B cell (primary cell): ENCODE measurements at regions not wholly inside any gene's neighbourhood (a gene's known extent, or its start where the extent isn't known, plus 50 kb on each side); places are given as distances from the start of the nearest gene placed in this dataset.

Experiments used
- ATAC-seq: fragments of 200-7000 bp; cut with Tn5 transposase; one replicate; pipeline ENCODE4 v1.10.0; 2021; ENCODE audit warnings: low read depth, mild to moderate bottlenecking, moderate number of reproducible peaks, moderate library complexity
- CTCF ChIA-PET: fragments of 350-600 bp; sonication (Branson Sonifier 250); formaldehyde crosslinking; loops from one replicate; lab custom pipeline; 2021; ENCODE audit warnings: antibody characterized with exemption, inconsistent platforms; lab: Charles Lee
- POLR2A ChIA-PET: fragments of 350-600 bp; sonication (Branson Sonifier 250); formaldehyde crosslinking; loops from one replicate; lab custom pipeline; 2021; ENCODE audit warnings: antibody characterized with exemption; lab: Charles Lee
- DNase-seq: peaks from one replicate; pipeline ENCODE4 v3.0.0; 2013
- H2AFZ ChIP-seq: 2 replicates; pipeline ENCODE4 v1.6.1; 2012; ENCODE audit warnings: mild to moderate bottlenecking, low read depth, low read length; ENCODE audit not compliant: insufficient read depth, poor library complexity, severe bottlenecking
- H3K27ac ChIP-seq, 2 donors: 1 replicate in 1 of 2; 2 replicates in 1 of 2; pipeline ENCODE4 v1.5.1; 2012 to 2013; ENCODE audit warnings: low read length in 2 of 2, mild to moderate bottlenecking in 2 of 2, moderate library complexity in 1 of 2
- H3K27me3 ChIP-seq, 4 experiments: fragments of 200-600 bp in 1 of 4; sonication (generic) in 1 of 4; replicated peaks in 1 of 4; 1 replicate in 2 of 4; 2 replicates in 2 of 4; pipeline versions ENCODE4 v1.6.1 to v1.7.0; 2013 to 2016; ENCODE audit warnings: low read length in 3 of 4, mild to moderate bottlenecking in 2 of 4, mixed read lengths in 1 of 4, moderate library complexity in 1 of 4; ENCODE audit not compliant: insufficient read depth in 4 of 4, control insufficient read depth in 3 of 4; ENCODE audit errors: control extremely low read depth in 1 of 4
- H3K36me3 ChIP-seq, 2 experiments: replicated peaks in 1 of 2; 1 replicate in 1 of 2; 2 replicates in 1 of 2; pipeline versions ENCODE4 v1.6.1 to v1.7.1; 2013; ENCODE audit warnings: low read length in 1 of 2; ENCODE audit not compliant: insufficient read depth in 2 of 2, control insufficient read depth in 1 of 2; ENCODE audit errors: control extremely low read depth in 1 of 2, extremely low read depth in 1 of 2
- H3K4me1 ChIP-seq, 2 donors: fragments of 200-600 bp in 1 of 2; sonication (generic) in 1 of 2; 1 replicate in 1 of 2; 2 replicates in 1 of 2; pipeline versions ENCODE4 v1.5.1 to v1.6.1; 2013 to 2017; ENCODE audit warnings: low read length in 2 of 2; ENCODE audit not compliant: control insufficient read depth in 2 of 2, insufficient read depth in 2 of 2
- H3K4me2 ChIP-seq: replicated peaks from 2 replicates; pipeline ENCODE3; 2012; ENCODE audit warnings: mild to moderate bottlenecking, low read depth, low read length; ENCODE audit not compliant: poor library complexity, severe bottlenecking
- H3K4me3 ChIP-seq, 5 experiments: fragments of 200-600 bp in 1 of 5; sonication (generic) in 1 of 5; 1 replicate in 3 of 5; 2 replicates in 2 of 5; pipeline versions ENCODE4 v1.5.1 to v1.7.0; 2011 to 2016; ENCODE audit warnings: low read length in 4 of 5, mild to moderate bottlenecking in 4 of 5, low read depth in 2 of 5, control low read depth in 1 of 5, moderate library complexity in 1 of 5; ENCODE audit not compliant: insufficient read depth in 1 of 5; ENCODE audit errors: control extremely low read depth in 1 of 5, extremely low read depth in 1 of 5
- H3K79me2 ChIP-seq: fragments of 200-600 bp; sonication (generic); one replicate; pipeline ENCODE4 v1.6.0; 2016; ENCODE audit warnings: low read length; ENCODE audit not compliant: control insufficient read depth, insufficient read depth
- H3K9ac ChIP-seq: fragments of 200-600 bp; sonication (generic); 2 replicates; pipeline ENCODE4 v1.6.1; 2017; ENCODE audit warnings: mild to moderate bottlenecking, low read length, moderate library complexity
- H3K9me3 ChIP-seq, 3 donors: one replicate each; pipeline versions ENCODE4 v1.6.1 to v1.7.1; 2013; ENCODE audit warnings: low read length in 2 of 3; ENCODE audit not compliant: control insufficient read depth in 2 of 3, insufficient read depth in 1 of 3; ENCODE audit errors: control extremely low read depth in 1 of 3
- H4K20me1 ChIP-seq: 2 replicates; pipeline ENCODE4 v1.6.0; 2012; ENCODE audit warnings: mild to moderate bottlenecking, low read length; ENCODE audit not compliant: insufficient read depth, control insufficient read depth, poor library complexity, severe bottlenecking
- H3K27ac Mint-ChIP-seq: one replicate; pipeline ENCODE4 v1.8.0; 2021; ENCODE audit warnings: mixed read lengths
- H3K27me3 Mint-ChIP-seq: one replicate; pipeline ENCODE4 v1.8.0; 2021; ENCODE audit warnings: mixed read lengths
- H3K4me1 Mint-ChIP-seq: one replicate; pipeline ENCODE4 v1.8.0; 2021; ENCODE audit warnings: mixed read lengths
- H3K4me3 Mint-ChIP-seq: one replicate; pipeline ENCODE4 v1.8.0; 2021; ENCODE audit warnings: mixed read lengths
- H3K9me3 Mint-ChIP-seq: one replicate; pipeline ENCODE4 v1.8.0; 2022; ENCODE audit warnings: mixed read lengths; ENCODE audit not compliant: insufficient read depth
- EZH2 ChIP-seq: IDR thresholded peaks from 2 replicates; pipeline ENCODE4 v1.6.1; 2012; ENCODE audit warnings: borderline replicate concordance, low read depth, mild to moderate bottlenecking, moderate library complexity, low read length; ENCODE audit not compliant: insufficient read depth, poor library complexity, severe bottlenecking
- WGBS: methylation state at CpG from one replicate; pipeline ENCODE4 v1.1.5; 2013; ENCODE audit warnings: missing lambda C conversion rate; ENCODE audit not compliant: insufficient coverage; 5-methylcytosine and 5-hydroxymethylcytosine counted together
- intact Hi-C: fragments of 100-400 bp; cut with micrococcal nuclease; formaldehyde crosslinking; loops from one replicate; pipeline ENCODE4 v1.10.0; 2022
- TF ChIP-seq, protein P1 (sequence below): fragments of 200-600 bp; IDR thresholded peaks from one replicate; pipeline ENCODE4 v1.8.0; 2022; ENCODE audit warnings: antibody characterized with exemption, mild to moderate bottlenecking

DNA sequence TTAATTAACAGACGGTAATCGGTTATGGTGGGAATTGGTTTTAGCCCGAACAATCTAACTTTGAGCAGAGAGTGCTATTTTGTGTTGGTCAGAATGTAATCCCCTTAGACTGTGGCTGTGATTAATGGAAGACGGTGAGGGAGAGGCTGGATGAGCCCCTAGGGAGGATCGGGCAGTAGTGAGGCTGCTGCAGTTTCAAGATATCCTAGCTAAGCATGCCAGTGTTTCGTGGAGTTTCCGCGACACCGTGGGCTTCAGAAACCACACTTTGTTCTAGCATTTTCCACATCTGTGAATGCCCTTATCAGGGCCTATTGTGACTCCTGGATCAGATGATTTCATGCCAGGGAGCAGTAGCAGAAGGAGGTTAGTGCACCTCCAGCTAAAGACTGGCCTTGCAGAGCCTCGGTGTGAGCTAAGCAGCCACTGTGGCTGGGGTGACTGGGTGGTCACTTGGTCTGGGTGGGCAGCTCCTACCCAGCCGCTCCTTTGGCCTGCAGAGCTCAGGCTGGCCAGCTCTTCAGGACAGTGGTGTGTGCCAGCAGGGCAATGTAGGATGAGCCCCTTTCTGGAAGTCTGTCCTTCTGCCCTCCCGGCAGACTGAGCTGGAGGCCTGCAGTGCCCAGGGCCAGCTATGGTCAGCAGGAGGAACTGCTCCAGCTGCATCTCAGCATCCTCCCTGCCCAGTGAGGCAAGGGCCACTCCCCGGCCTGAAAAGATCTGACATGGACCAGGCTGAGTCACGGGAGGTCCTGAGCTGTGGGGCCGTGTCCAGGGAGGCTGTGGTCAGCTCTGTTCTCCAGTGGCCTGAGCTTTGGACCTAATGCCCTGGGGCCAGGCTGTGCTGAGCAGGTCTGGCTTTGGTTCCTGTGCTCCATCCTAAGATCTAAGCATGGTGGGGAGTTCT, 142.6 kb upstream of the GPC1 start:
- H3K4me3 ChIP-seq = no peak overlapping the region
- H3K4me2 ChIP-seq = no peak overlapping the region
- H3K9me3 ChIP-seq = no peaks in the 10 kb centered on the region
- no peak for TF ChIP-seq EZH2
- TF ChIP-seq, protein P1, sequence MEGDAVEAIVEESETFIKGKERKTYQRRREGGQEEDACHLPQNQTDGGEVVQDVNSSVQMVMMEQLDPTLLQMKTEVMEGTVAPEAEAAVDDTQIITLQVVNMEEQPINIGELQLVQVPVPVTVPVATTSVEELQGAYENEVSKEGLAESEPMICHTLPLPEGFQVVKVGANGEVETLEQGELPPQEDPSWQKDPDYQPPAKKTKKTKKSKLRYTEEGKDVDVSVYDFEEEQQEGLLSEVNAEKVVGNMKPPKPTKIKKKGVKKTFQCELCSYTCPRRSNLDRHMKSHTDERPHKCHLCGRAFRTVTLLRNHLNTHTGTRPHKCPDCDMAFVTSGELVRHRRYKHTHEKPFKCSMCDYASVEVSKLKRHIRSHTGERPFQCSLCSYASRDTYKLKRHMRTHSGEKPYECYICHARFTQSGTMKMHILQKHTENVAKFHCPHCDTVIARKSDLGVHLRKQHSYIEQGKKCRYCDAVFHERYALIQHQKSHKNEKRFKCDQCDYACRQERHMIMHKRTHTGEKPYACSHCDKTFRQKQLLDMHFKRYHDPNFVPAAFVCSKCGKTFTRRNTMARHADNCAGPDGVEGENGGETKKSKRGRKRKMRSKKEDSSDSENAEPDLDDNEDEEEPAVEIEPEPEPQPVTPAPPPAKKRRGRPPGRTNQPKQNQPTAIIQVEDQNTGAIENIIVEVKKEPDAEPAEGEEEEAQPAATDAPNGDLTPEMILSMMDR = no peak
- no peak overlapping the region for H3K27ac Mint-ChIP-seq
- CTCF ChIA-PET = no interaction called here
- no peaks in the 10 kb centered on the region for H3K27me3 ChIP-seq
- no peaks in the 10 kb centered on the region for H3K4me1 ChIP-seq
- DNase-seq (no peak), ATAC-seq (no peak)
- no peaks in the 10 kb centered on the region for H3K27me3 Mint-ChIP-seq
- H4K20me1 ChIP-seq = no peaks in the 10 kb centered on the region
- H3K4me3 Mint-ChIP-seq = no peak overlapping the region
- H3K9ac ChIP-seq = no peak overlapping the region
- intact Hi-C loops = no loop called here
- POLR2A ChIA-PET = no interaction called here
- no peak overlapping the region for H3K27ac ChIP-seq
- no peaks in the 10 kb centered on the region for H3K36me3 ChIP-seq
- no peaks in the 10 kb centered on the region for H3K9me3 Mint-ChIP-seq
- 91% methylated on average over 15 of the region's 15 CpGs for WGBS
- no peaks in the 10 kb centered on the region for H3K79me2 ChIP-seq
- H3K4me1 Mint-ChIP-seq = no peaks in the 10 kb centered on the region
- no peak overlapping the region for H2AFZ ChIP-seq
